HepG2 (cell line): ENCODE measurements at regions not wholly inside any gene's neighbourhood (a gene's known extent, or its start where the extent isn't known, plus 50 kb on each side); places are given as distances from the start of the nearest gene placed in this dataset.

Experiments
- ATAC-seq: fragments of 200-7000 bp; cut with Tn5 transposase; 3 replicates; pipeline ENCODE4 v1.9.1; 2020; ENCODE audit warnings: mild to moderate bottlenecking, moderate library complexity
- BruUV-seq: library from RNA; stranded (reverse); fragments of 400-500 nt; replicated peaks from 2 replicates; lab custom pipeline; 2021; lab: Mats Ljungman, UMichigan
- CTCF ChIA-PET: fragments of 300-600 bp; formaldehyde crosslinking; extraction: SDS; loops from one replicate; lab custom pipeline; 2021; ENCODE audit warnings: low total read pairs, inconsistent platforms, low intra/inter-chr PET ratio; lab: Yijun Ruan, JAX
- POLR2A ChIA-PET: fragments of 350-600 bp; sonication (Branson Sonifier 250); formaldehyde crosslinking; loops from one replicate; lab custom pipeline; 2020; ENCODE audit warnings: antibody characterized with exemption, inconsistent platforms; lab: Yijun Ruan, JAX
- DNase-seq: peaks from one replicate; pipeline ENCODE4 v3.0.0-alpha.2; 2015; ENCODE audit warnings: low spot score
- FAIRE-seq: peaks from 3 replicates; lab custom pipeline; 2011; peaks lifted over from hg19 to GRCh38; lab: Jason Lieb, UNC
- H2AFZ ChIP-seq: one replicate; pipeline ENCODE4 v1.6.1; 2011; ENCODE audit warnings: low read length, inconsistent platforms
- H3K27ac ChIP-seq: fragments of 300-600 bp; 3 replicates; pipeline ENCODE4 v1.8.0; 2011; ENCODE audit warnings: mixed run types, mild to moderate bottlenecking, mixed read lengths, low read length, inconsistent platforms; ENCODE audit not compliant: insufficient read depth; ENCODE audit errors: extremely low read length
- H3K27me3 ChIP-seq, 2 experiments: fragments of 200-600 bp in 1 of 2; 2 replicates in 1 of 2; 3 replicates in 1 of 2; pipeline versions ENCODE4 v1.6.0 to v1.8.0; 2011; ENCODE audit warnings: low read length in 2 of 2, mild to moderate bottlenecking in 2 of 2, moderate library complexity in 2 of 2, inconsistent platforms in 1 of 2; ENCODE audit not compliant: insufficient read depth in 2 of 2, control insufficient read depth in 1 of 2
- H3K36me3 ChIP-seq, 2 experiments: fragments of 200-600 bp in 1 of 2; replicated peaks in 1 of 2; 2 replicates in 1 of 2; 3 replicates in 1 of 2; pipeline versions ENCODE4 v1.5.1 to v1.8.0; 2011; ENCODE audit warnings: low read length in 2 of 2, inconsistent platforms in 1 of 2; ENCODE audit not compliant: insufficient read depth in 2 of 2, control insufficient read depth in 1 of 2
- H3K4me1 ChIP-seq: 2 replicates; pipeline ENCODE4 v1.5.1; 2012; ENCODE audit warnings: low read length, inconsistent platforms; ENCODE audit not compliant: insufficient read depth
- H3K4me2 ChIP-seq: 2 replicates; pipeline ENCODE4 v1.6.0; 2011; ENCODE audit warnings: low read depth, low read length, inconsistent platforms
- H3K4me3 ChIP-seq, 3 experiments: fragments of 200-600 bp in 1 of 3; sonication (generic), shearing (Covaris generic) in 1 of 3; replicated peaks in 1 of 3; 2 replicates each; pipeline ENCODE4 v1.5.1; 2011 to 2016; ENCODE audit warnings: low read length in 3 of 3, inconsistent platforms in 2 of 3, low read depth in 2 of 3, mild to moderate bottlenecking in 2 of 3, control low read depth in 1 of 3, mixed read lengths in 1 of 3; ENCODE audit not compliant: insufficient read depth in 1 of 3
- H3K79me2 ChIP-seq: one replicate; pipeline ENCODE4 v1.6.1; 2011; ENCODE audit warnings: low read length, inconsistent platforms; ENCODE audit not compliant: insufficient read depth
- H3K9ac ChIP-seq: 2 replicates; pipeline ENCODE4 v1.6.0; 2011; ENCODE audit warnings: mild to moderate bottlenecking, low read depth, low read length, inconsistent platforms; ENCODE audit not compliant: insufficient read depth
- H3K9me3 ChIP-seq: 2 replicates; pipeline ENCODE4 v1.5.1; 2012; ENCODE audit warnings: mild to moderate bottlenecking, low read length
- H4K20me1 ChIP-seq: 2 replicates; pipeline ENCODE4 v1.6.0; 2011; ENCODE audit warnings: inconsistent platforms, mild to moderate bottlenecking, low read length, moderate library complexity; ENCODE audit not compliant: insufficient read depth
- ARID3A ChIP-seq: IDR thresholded peaks from 2 replicates; pipeline ENCODE4 v1.6.1; 2012; ENCODE audit warnings: low read depth, low read length, improper control_type of control experiment
- HNRNPLL ChIP-seq: fragments of 200-400 bp; formaldehyde crosslinking; IDR thresholded peaks from 2 replicates; pipeline ENCODE4 v1.6.1; 2017; ENCODE audit warnings: mild to moderate bottlenecking, low read depth, low read length; ENCODE audit not compliant: poor library complexity, severe bottlenecking
- HOXA5 ChIP-seq: sonication (generic); formaldehyde crosslinking; IDR thresholded peaks from 2 replicates; pipeline ENCODE4 v1.4.0; 2020; ENCODE audit warnings: missing genetic modification reagents
- KDM5B ChIP-seq: sonication (generic); formaldehyde crosslinking; IDR thresholded peaks from 2 replicates; pipeline ENCODE4 v1.4.0; 2020; ENCODE audit warnings: missing genetic modification reagents, mild to moderate bottlenecking, borderline replicate concordance
- MEF2D ChIP-seq: sonication (generic); formaldehyde crosslinking; IDR thresholded peaks from 2 replicates; pipeline ENCODE4 v1.5.1; 2020; ENCODE audit warnings: mild to moderate bottlenecking, missing genetic modification reagents
- MIER3 ChIP-seq: IDR thresholded peaks from 2 replicates; pipeline ENCODE4 v1.6.1; 2016; ENCODE audit warnings: missing compliant biosample characterization, borderline replicate concordance
- MTA1 ChIP-seq: sonication (generic); formaldehyde crosslinking; IDR thresholded peaks from 2 replicates; pipeline ENCODE4 v1.4.0; 2020; ENCODE audit warnings: missing genetic modification reagents, mild to moderate bottlenecking, borderline replicate concordance
- MTF1 ChIP-seq: sonication (generic); formaldehyde crosslinking; IDR thresholded peaks from 2 replicates; pipeline ENCODE4 v1.5.0; 2020; ENCODE audit warnings: missing genetic modification reagents
- RFX5 ChIP-seq: IDR thresholded peaks from 2 replicates; pipeline ENCODE4 v1.6.1; 2011; ENCODE audit warnings: low read depth, low read length, improper control_type of control experiment
- SIX4 ChIP-seq: sonication (generic); formaldehyde crosslinking; IDR thresholded peaks from 2 replicates; pipeline ENCODE4 v1.4.0; 2020; ENCODE audit warnings: missing genetic modification reagents
- THAP8 ChIP-seq: sonication (generic); formaldehyde crosslinking; IDR thresholded peaks from 2 replicates; pipeline ENCODE4 v1.5.1; 2020; ENCODE audit warnings: missing genetic modification reagents, mild to moderate bottlenecking, borderline replicate concordance
- TP53 ChIP-seq: sonication (generic); formaldehyde crosslinking; conservative IDR thresholded peaks from 2 replicates; pipeline ENCODE4 v1.4.0; 2020; ENCODE audit warnings: missing genetic modification reagents
- U2AF2 ChIP-seq: fragments of 200-400 bp; formaldehyde crosslinking; IDR thresholded peaks from 2 replicates; pipeline ENCODE4 v1.6.1; 2017; ENCODE audit warnings: low read depth, mild to moderate bottlenecking, low read length
- ZNF138 ChIP-seq: sonication (generic); formaldehyde crosslinking; IDR thresholded peaks from 2 replicates; pipeline ENCODE4 v1.5.0; 2020; ENCODE audit warnings: mild to moderate bottlenecking, low read depth, missing genetic modification reagents
- ZNF543 ChIP-seq: sonication (generic); formaldehyde crosslinking; IDR thresholded peaks from 2 replicates; pipeline ENCODE4 v1.4.0; 2020; ENCODE audit warnings: mild to moderate bottlenecking, missing genetic modification reagents
- ZNF672 ChIP-seq: sonication (generic); formaldehyde crosslinking; IDR thresholded peaks from 2 replicates; pipeline ENCODE4 v1.8.1; 2022; ENCODE audit warnings: missing genetic modification reagents
- ZNF761 ChIP-seq: sonication (generic); formaldehyde crosslinking; conservative IDR thresholded peaks from 2 replicates; pipeline ENCODE4 v1.4.0; 2020; ENCODE audit warnings: mild to moderate bottlenecking, missing genetic modification reagents
- ZNF782 ChIP-seq: sonication (generic); formaldehyde crosslinking; IDR thresholded peaks from 2 replicates; pipeline ENCODE4 v1.4.0; 2020; ENCODE audit warnings: missing genetic modification reagents, mild to moderate bottlenecking, borderline replicate concordance
- ZNF879 ChIP-seq: sonication (generic); formaldehyde crosslinking; IDR thresholded peaks from 2 replicates; pipeline ENCODE4 v1.8.1; 2023; ENCODE audit warnings: missing genetic modification reagents
- in situ Hi-C: cut with HindIII; loops from 2 replicates; pipeline ENCODE4 v1.10.0; 2017; ENCODE audit warnings: low pct_unique_long_range_greater_than_20kb; ENCODE audit not compliant: extremely low pct_ligation_motif_present
- intact Hi-C: fragments of 100-400 bp; cut with micrococcal nuclease; formaldehyde crosslinking; loops from one replicate; pipeline ENCODE4 v1.10.0; 2022; ENCODE audit not compliant: unreplicated experiment
- TF ChIP-seq, protein P1 (sequence below): sonication (generic); formaldehyde crosslinking; conservative IDR thresholded peaks from 2 replicates; pipeline ENCODE4 v1.4.0; 2020; ENCODE audit warnings: missing genetic modification reagents

- FAIRE-seq = no peak
- H3K4me2 ChIP-seq = no peak overlapping the region
- no peak overlapping the region for H3K4me3 ChIP-seq
- no TSS peak for BruUV-seq
- DNase-seq = no peak
- H4K20me1 ChIP-seq = no peaks in the 10 kb centered on the region
- no peak for ATAC-seq
- H3K27me3 ChIP-seq = no peaks in the 10 kb centered on the region
- H3K4me1 ChIP-seq = no peaks in the 10 kb centered on the region
- H3K9ac ChIP-seq = no peak overlapping the region
- H2AFZ ChIP-seq = no peak overlapping the region
- H3K36me3 ChIP-seq = no peaks in the 10 kb centered on the region
- H3K79me2 ChIP-seq = no peaks in the 10 kb centered on the region
- in situ Hi-C loops (no loop called here), intact Hi-C loops (no loop called here)
- no peak overlapping the region for H3K27ac ChIP-seq
- TF ChIP-seq SIX4 = no peak
- no peak for TF ChIP-seq MEF2D (CRISPR knock-in tag)
- TF ChIP-seq THAP8 (CRISPR knock-in tag) = no peak
- no peak for TF ChIP-seq ZNF782 (CRISPR knock-in tag)
- no peak for TF ChIP-seq ZNF761 (CRISPR knock-in tag)
- TF ChIP-seq HNRNPLL = no peak
- no peak for TF ChIP-seq HOXA5
- TF ChIP-seq, protein P1, sequence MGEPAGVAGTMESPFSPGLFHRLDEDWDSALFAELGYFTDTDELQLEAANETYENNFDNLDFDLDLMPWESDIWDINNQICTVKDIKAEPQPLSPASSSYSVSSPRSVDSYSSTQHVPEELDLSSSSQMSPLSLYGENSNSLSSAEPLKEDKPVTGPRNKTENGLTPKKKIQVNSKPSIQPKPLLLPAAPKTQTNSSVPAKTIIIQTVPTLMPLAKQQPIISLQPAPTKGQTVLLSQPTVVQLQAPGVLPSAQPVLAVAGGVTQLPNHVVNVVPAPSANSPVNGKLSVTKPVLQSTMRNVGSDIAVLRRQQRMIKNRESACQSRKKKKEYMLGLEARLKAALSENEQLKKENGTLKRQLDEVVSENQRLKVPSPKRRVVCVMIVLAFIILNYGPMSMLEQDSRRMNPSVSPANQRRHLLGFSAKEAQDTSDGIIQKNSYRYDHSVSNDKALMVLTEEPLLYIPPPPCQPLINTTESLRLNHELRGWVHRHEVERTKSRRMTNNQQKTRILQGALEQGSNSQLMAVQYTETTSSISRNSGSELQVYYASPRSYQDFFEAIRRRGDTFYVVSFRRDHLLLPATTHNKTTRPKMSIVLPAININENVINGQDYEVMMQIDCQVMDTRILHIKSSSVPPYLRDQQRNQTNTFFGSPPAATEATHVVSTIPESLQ (CRISPR knock-in tag) = no peak
- no peak for TF ChIP-seq ZNF879 (CRISPR knock-in tag)
- TF ChIP-seq MTA1 (CRISPR knock-in tag) = no peak
- TF ChIP-seq MTF1 (CRISPR knock-in tag) = no peak
- TF ChIP-seq ZNF543 (CRISPR knock-in tag) = no peak
- TF ChIP-seq U2AF2 = no peak
- no peak for TF ChIP-seq MIER3 (CRISPR knock-in tag)
- TF ChIP-seq KDM5B = no peak
- TF ChIP-seq ZNF138 (CRISPR knock-in tag) = no peak
- TF ChIP-seq ZNF672 (CRISPR knock-in tag) = no peak
- TF ChIP-seq RFX5 = no peak
- TF ChIP-seq TP53 (CRISPR knock-in tag) = no peak
- no peak for TF ChIP-seq ARID3A
- peaks cover 50% of the 10 kb centered on the region for H3K9me3 ChIP-seq
- POLR2A ChIA-PET = no interaction called here
- CTCF ChIA-PET = no interaction called here
These were observed 779.3 kb upstream of the MIR17HG start for GRCh38 chr13:90568165-90568564.
